Upper lobe of left lung (tissue), 4 donors: ENCODE measurements at regions not wholly inside any gene's neighbourhood (a gene's known extent, or its start where the extent isn't known, plus 50 kb on each side); places are given as distances from the start of the nearest gene placed in this dataset.

ENCODE experiments used
- POLR2AphosphoS5 ChIP-seq, 2 donors: sonication (generic); formaldehyde crosslinking; IDR thresholded peaks; one replicate each; pipeline ENCODE4 v1.5.1; 2017; ENCODE audit warnings: antibody characterized with exemption in 2 of 2
- TF ChIP-seq, protein P1 (sequence below), 6 experiments: fragments of 450-650 bp in 4 of 6; fragments of 200-600 bp in 2 of 6; sonication (generic) in 2 of 6; IDR thresholded peaks; one replicate each; pipeline ENCODE4 v1.5.1; 2016 to 2019; ENCODE audit warnings: antibody characterized with exemption in 6 of 6

DNA sequence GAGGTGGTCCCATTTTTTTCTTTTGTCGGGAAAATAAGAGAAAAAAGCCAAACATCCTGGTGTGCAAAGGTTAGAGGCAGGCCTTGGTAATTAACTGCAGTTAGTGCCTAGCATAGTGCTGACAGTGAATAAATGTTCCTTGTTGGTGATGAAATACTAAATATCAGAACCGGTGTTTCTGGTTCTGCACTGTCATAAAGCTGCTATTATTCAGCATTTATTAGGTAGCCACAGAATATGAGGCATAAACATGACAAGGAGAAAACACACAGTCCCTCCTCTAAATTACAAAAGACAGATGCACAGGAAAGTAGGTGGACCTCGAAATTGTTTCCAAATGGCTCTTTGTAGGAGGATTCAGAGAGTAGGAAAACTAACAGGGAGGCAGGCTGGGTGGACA lies 122.0 kb upstream of the ADGRL2 start:
- no peak for TF ChIP-seq POLR2AphosphoS5 (IDR thresholded peaks at IDR 0.05)
- TF ChIP-seq, protein P1, sequence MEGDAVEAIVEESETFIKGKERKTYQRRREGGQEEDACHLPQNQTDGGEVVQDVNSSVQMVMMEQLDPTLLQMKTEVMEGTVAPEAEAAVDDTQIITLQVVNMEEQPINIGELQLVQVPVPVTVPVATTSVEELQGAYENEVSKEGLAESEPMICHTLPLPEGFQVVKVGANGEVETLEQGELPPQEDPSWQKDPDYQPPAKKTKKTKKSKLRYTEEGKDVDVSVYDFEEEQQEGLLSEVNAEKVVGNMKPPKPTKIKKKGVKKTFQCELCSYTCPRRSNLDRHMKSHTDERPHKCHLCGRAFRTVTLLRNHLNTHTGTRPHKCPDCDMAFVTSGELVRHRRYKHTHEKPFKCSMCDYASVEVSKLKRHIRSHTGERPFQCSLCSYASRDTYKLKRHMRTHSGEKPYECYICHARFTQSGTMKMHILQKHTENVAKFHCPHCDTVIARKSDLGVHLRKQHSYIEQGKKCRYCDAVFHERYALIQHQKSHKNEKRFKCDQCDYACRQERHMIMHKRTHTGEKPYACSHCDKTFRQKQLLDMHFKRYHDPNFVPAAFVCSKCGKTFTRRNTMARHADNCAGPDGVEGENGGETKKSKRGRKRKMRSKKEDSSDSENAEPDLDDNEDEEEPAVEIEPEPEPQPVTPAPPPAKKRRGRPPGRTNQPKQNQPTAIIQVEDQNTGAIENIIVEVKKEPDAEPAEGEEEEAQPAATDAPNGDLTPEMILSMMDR (IDR thresholded peaks at IDR 0.05) = no peak
